SK-N-SH treated with all-trans-retinoic acid at 6 μM for 48 hours (cell line): ENCODE measurements at regions not wholly inside any gene's neighbourhood (a gene's known extent, or its start where the extent isn't known, plus 50 kb on each side); places are given as distances from the start of the nearest gene placed in this dataset.

Experiments used
- ATAC-seq: fragments of 200-7000 bp; cut with Tn5 transposase; 3 replicates; pipeline ENCODE4 v1.9.1; 2020; ENCODE audit warnings: mild to moderate bottlenecking, moderate library complexity
- ARNTL ChIP-seq: fragments of 450-650 bp; formaldehyde crosslinking; IDR thresholded peaks from 2 replicates; pipeline ENCODE4 v1.5.0; 2020; ENCODE audit warnings: low read depth, mild to moderate bottlenecking, moderate library complexity, borderline replicate concordance
- BACH2 ChIP-seq: fragments of 250-450 bp; sonication (Bioruptor Pico); IDR thresholded peaks from 2 replicates; pipeline ENCODE4 v1.9.0; 2021; ENCODE audit warnings: mild to moderate bottlenecking, borderline replicate concordance
- CREB5 ChIP-seq: fragments of 250-450 bp; sonication (Bioruptor Pico); IDR thresholded peaks from 2 replicates; pipeline ENCODE4 v1.5.1; 2020; ENCODE audit warnings: low read depth, mild to moderate bottlenecking, moderate library complexity
- CSDC2 ChIP-seq: fragments of 250-450 bp; sonication (Bioruptor Pico); IDR thresholded peaks from 2 replicates; pipeline ENCODE4 v1.5.0; 2020; ENCODE audit warnings: mild to moderate bottlenecking, moderate library complexity
- CSRNP3 ChIP-seq: fragments of 250-450 bp; sonication (Bioruptor Pico); IDR thresholded peaks from 2 replicates; pipeline ENCODE4 v1.5.1; 2021; ENCODE audit warnings: mild to moderate bottlenecking, moderate library complexity
- ESRRG ChIP-seq: fragments of 250-450 bp; sonication (Bioruptor Pico); IDR thresholded peaks from 2 replicates; pipeline ENCODE4 v1.6.1; 2021; ENCODE audit warnings: mild to moderate bottlenecking
- GLIS3 ChIP-seq: fragments of 250-450 bp; sonication (Bioruptor Pico); IDR thresholded peaks from 2 replicates; pipeline ENCODE4 v1.5.0; 2020; ENCODE audit warnings: mild to moderate bottlenecking, moderate library complexity
- ISL1 ChIP-seq: fragments of 250-450 bp; sonication (Bioruptor Pico); IDR thresholded peaks from 2 replicates; pipeline ENCODE4 v2.1.2; 2022; ENCODE audit warnings: mild to moderate bottlenecking, moderate library complexity
- OSR1 ChIP-seq: fragments of 250-450 bp; sonication (Bioruptor Pico); IDR thresholded peaks from 2 replicates; pipeline ENCODE4 v1.8.0; 2022; ENCODE audit warnings: moderate library complexity, mild to moderate bottlenecking, inconsistent platforms
- PATZ1 ChIP-seq: fragments of 250-450 bp; sonication (Bioruptor Pico); IDR thresholded peaks from 2 replicates; pipeline ENCODE4 v1.8.0; 2020; ENCODE audit warnings: mild to moderate bottlenecking, moderate library complexity, borderline replicate concordance
- POU6F1 ChIP-seq: fragments of 250-450 bp; sonication (Bioruptor Pico); IDR thresholded peaks from 2 replicates; pipeline ENCODE4 v1.8.0; 2021; ENCODE audit warnings: low read depth, mild to moderate bottlenecking, moderate library complexity, borderline replicate concordance
- RARB ChIP-seq: fragments of 250-450 bp; sonication (Bioruptor Pico); IDR thresholded peaks from 2 replicates; pipeline ENCODE4 v1.8.0; 2021; ENCODE audit warnings: mild to moderate bottlenecking, moderate library complexity
- SNAI2 ChIP-seq: fragments of 250-450 bp; sonication (Bioruptor Pico); IDR thresholded peaks from 2 replicates; pipeline ENCODE4 v1.5.0; 2020; ENCODE audit warnings: mild to moderate bottlenecking, moderate library complexity
- TCF4 ChIP-seq: fragments of 250-450 bp; sonication (Bioruptor Pico); IDR thresholded peaks from 2 replicates; pipeline ENCODE4 v1.8.0; 2021; ENCODE audit warnings: mild to moderate bottlenecking, moderate library complexity, borderline replicate concordance
- TOX ChIP-seq: fragments of 250-450 bp; sonication (Bioruptor Pico); IDR thresholded peaks from 2 replicates; pipeline ENCODE4 v1.8.0; 2021; ENCODE audit warnings: mild to moderate bottlenecking, moderate library complexity, borderline replicate concordance
- TSHZ2 ChIP-seq: fragments of 250-450 bp; sonication (Bioruptor Pico); IDR thresholded peaks from 2 replicates; pipeline ENCODE4 v1.5.0; 2020; ENCODE audit warnings: mild to moderate bottlenecking, moderate library complexity
- ZC3H10 ChIP-seq: fragments of 250-450 bp; sonication (Bioruptor Pico); IDR thresholded peaks from 2 replicates; pipeline ENCODE4 v1.5.1; 2021; ENCODE audit warnings: mild to moderate bottlenecking, moderate library complexity
- ZFP3 ChIP-seq: fragments of 250-450 bp; sonication (Bioruptor Pico); IDR thresholded peaks from 2 replicates; pipeline ENCODE4 v1.5.0; 2020; ENCODE audit warnings: mild to moderate bottlenecking, moderate library complexity
- ZFP30 ChIP-seq: fragments of 450-650 bp; formaldehyde crosslinking; IDR thresholded peaks from 2 replicates; pipeline ENCODE4 v1.5.0; 2022; ENCODE audit warnings: mild to moderate bottlenecking, moderate library complexity
- ZNF565 ChIP-seq: fragments of 450-650 bp; formaldehyde crosslinking; conservative IDR thresholded peaks from 2 replicates; pipeline ENCODE4 v1.5.0; 2020; ENCODE audit warnings: low read depth, mild to moderate bottlenecking, moderate library complexity
- ZNF70 ChIP-seq: fragments of 450-650 bp; formaldehyde crosslinking; IDR thresholded peaks from 2 replicates; pipeline ENCODE4 v1.5.0; 2020; ENCODE audit warnings: mild to moderate bottlenecking, moderate library complexity
- ZNF8 ChIP-seq: fragments of 450-650 bp; formaldehyde crosslinking; IDR thresholded peaks from 2 replicates; pipeline ENCODE4 v1.5.0; 2020; ENCODE audit warnings: mild to moderate bottlenecking, moderate library complexity

GRCh38 chr6:169371344-169372127 is 117.9 kb upstream of the THBS2 start:
- ATAC-seq: peak; percentile 71
- TF ChIP-seq TSHZ2 (CRISPR knock-in tag) (no peak), BACH2 (CRISPR knock-in tag) (no peak), ISL1 (no peak), ZFP3 (CRISPR knock-in tag) (no peak), ESRRG (CRISPR knock-in tag) (no peak), RARB (CRISPR knock-in tag) (no peak), POU6F1 (CRISPR knock-in tag) (no peak), CSRNP3 (CRISPR knock-in tag) (no peak), OSR1 (CRISPR knock-in tag) (no peak), ZNF8 (CRISPR knock-in tag) (no peak), PATZ1 (CRISPR knock-in tag) (no peak), CREB5 (CRISPR knock-in tag) (no peak), TOX (CRISPR knock-in tag) (no peak), ZNF565 (CRISPR knock-in tag) (no peak), ZC3H10 (CRISPR knock-in tag) (no peak), ZNF70 (CRISPR knock-in tag) (no peak)

- TF ChIP-seq ZFP30 (CRISPR knock-in tag) (no peak), ARNTL (CRISPR knock-in tag) (no peak), ZNF565 (CRISPR knock-in tag) (no peak), ZNF8 (CRISPR knock-in tag) (no peak), GLIS3 (no peak), ZFP3 (CRISPR knock-in tag) (no peak), TOX (CRISPR knock-in tag) (no peak), CREB5 (CRISPR knock-in tag) (no peak), POU6F1 (CRISPR knock-in tag) (no peak), RARB (CRISPR knock-in tag) (no peak), TCF4 (CRISPR knock-in tag) (no peak), SNAI2 (CRISPR knock-in tag) (no peak), ZNF70 (CRISPR knock-in tag) (no peak), CSDC2 (no peak), ZC3H10 (CRISPR knock-in tag) (no peak), ISL1 (no peak), PATZ1 (CRISPR knock-in tag) (no peak), OSR1 (CRISPR knock-in tag) (no peak)
- ATAC-seq: no peak; the same call in 2 of the 3 replicates
Measured at GRCh38 chr6:169370666-169371343, 117.2 kb upstream of the THBS2 start.
